Coronary artery (tissue), 2 donors: ENCODE measurements at regions not wholly inside any gene's neighbourhood (a gene's known extent, or its start where the extent isn't known, plus 50 kb on each side); places are given as distances from the start of the nearest gene placed in this dataset.

Experiments
- DNase-seq: peaks from one replicate; pipeline ENCODE4 v3.0.0-alpha.2; 2017; ENCODE audit warnings: low spot score
- H3K27ac ChIP-seq, 2 donors: fragments of 200-600 bp; sonication (generic); one replicate each; pipeline ENCODE4 v1.5.1; 2016 to 2019
- H3K4me3 ChIP-seq: fragments of 200-600 bp; sonication (generic); 2 replicates; pipeline ENCODE4 v1.5.1; 2016; ENCODE audit warnings: mild to moderate bottlenecking, moderate library complexity
- TF ChIP-seq, protein P1 (sequence below): fragments of 200-600 bp; sonication (generic); IDR thresholded peaks from one replicate; pipeline ENCODE4 v1.5.1; 2019; ENCODE audit warnings: antibody characterized with exemption

DNA sequence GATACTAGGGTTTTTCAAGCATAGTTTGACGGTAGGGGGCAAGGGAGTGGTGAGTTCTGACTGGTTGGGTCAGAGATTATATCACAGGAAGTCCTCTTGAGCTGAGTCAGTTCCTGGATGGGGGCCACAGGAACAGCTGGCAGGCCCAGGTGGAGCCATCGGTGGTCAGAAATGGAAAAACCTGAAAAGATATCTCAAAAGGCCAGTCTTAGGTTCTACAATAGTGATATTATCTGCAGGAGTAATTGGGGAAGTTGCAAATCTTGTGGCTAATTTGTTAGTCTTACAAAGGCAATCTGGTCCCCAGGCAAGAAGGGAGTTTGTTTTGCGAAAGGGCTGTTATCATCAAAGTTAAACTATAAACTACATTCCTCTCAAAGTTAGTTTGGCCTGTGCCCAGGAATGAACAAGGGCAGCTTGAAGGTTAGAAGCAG lies 159.3 kb downstream of the PTCHD1 start:
- TF ChIP-seq, protein P1, sequence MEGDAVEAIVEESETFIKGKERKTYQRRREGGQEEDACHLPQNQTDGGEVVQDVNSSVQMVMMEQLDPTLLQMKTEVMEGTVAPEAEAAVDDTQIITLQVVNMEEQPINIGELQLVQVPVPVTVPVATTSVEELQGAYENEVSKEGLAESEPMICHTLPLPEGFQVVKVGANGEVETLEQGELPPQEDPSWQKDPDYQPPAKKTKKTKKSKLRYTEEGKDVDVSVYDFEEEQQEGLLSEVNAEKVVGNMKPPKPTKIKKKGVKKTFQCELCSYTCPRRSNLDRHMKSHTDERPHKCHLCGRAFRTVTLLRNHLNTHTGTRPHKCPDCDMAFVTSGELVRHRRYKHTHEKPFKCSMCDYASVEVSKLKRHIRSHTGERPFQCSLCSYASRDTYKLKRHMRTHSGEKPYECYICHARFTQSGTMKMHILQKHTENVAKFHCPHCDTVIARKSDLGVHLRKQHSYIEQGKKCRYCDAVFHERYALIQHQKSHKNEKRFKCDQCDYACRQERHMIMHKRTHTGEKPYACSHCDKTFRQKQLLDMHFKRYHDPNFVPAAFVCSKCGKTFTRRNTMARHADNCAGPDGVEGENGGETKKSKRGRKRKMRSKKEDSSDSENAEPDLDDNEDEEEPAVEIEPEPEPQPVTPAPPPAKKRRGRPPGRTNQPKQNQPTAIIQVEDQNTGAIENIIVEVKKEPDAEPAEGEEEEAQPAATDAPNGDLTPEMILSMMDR: no peak
- no peak for DNase-seq
- Histone ChIP-seq H3K27ac (no peak overlapping the region), H3K4me3 (no peak overlapping the region)

DNA sequence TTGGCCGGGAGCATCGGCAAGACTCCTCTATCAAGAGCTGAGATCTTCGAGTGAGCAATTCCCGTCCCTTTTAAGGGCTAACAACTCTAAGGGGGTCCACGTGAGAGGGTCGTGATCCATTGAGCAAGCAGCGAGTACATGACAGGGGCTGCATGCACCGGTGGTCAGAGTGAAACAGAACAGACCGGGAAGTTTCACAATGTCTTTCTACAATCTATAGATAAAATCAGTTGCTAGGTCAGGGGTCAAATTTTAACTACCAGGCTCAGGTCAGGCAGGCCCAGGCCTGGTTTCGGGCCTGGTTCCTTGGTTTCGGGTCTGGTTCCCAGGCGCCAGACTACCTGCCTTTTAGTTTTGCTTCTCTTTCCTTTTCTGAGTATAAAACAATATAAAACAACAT lies 160.1 kb downstream of the PTCHD1 start:
- DNase-seq: no peak
- no peak overlapping the region for H3K27ac ChIP-seq
- TF ChIP-seq, protein P1: no peak
- H3K4me3 ChIP-seq: no peak overlapping the region

DNA sequence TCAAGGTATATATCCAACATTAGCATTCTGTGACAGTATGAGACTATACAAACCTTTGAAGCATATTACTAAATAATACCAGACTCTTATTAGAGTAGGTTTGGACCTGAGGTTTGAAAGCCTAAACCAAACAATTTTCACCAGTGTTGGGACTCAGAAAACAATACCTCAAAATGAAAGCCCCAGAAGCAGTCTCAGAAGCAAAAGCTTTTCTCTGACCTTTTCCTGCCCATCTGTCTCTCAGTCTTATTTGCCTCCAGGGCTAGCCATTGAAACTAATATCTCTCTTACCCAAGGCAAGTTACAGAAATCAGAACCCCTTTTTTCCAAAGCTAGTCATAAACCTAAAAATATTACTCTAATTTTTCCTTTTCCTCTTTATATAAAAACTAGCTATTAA lies 163.3 kb downstream of the PTCHD1 start:
- Histone ChIP-seq H3K4me3 (no peak overlapping the region), H3K27ac (no peak overlapping the region)
- DNase-seq: no peak
- TF ChIP-seq, protein P1: no peak

DNA sequence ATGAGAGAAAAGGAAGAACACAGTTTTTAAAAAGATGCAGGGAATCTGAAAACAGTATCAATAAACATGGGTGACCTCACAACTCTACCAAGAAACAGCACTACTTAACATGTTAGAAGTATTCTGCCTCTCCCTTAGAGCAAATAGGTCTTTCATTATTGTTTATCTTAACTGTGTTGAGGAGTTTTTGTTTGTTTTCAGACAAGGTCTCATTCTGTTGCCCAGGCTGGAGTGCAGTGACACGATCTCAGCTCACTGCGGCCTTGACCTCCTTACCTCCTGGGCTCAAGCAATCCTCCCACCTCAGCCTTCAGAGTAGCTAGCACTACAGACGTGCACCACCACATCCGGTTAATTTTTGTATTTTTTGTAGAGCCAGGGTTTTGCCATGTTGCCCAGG lies 165.3 kb upstream of the PRDX4 start:
- no peak for DNase-seq
- TF ChIP-seq, protein P1: no peak
- Histone ChIP-seq H3K27ac (no peak overlapping the region), H3K4me3 (no peak overlapping the region)

DNA sequence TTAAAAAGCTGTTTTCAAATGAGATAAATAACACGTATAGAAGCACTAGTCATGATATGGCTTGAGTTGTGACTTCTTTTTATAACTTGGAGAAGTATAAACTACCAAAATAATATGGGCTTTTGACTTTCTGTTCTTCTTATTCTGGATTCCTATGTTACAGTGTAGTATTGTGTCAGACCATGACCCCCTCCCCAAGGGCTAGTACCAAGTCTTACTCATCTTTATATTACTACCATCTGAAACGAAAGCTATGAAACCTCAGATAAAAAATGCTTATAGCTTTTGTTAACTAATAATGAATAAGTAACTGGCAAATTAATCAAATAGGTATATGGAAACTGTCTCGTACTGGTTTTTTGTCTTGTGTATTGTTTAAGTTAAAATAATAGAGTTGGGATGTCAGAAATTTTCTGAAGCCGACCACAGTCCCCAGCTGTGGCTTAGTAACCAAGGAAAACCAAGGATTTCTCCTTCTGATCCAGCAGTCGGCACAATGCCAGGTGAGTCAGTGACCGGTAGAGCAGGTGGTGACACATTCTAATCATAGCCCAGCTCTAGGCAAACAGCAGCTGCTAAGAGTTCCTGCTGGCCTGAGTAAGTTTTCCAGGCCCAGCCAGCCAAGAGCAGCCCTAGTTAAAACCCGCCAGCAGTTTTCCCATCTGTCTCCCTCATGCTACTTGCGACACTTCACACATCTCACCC lies 163.3 kb upstream of the PRDX4 start:
- TF ChIP-seq, protein P1: no peak
- peak; percentile 86 for DNase-seq
- H3K4me3 ChIP-seq: no peak overlapping the region
- H3K27ac ChIP-seq: peak overlapping the region; percentile 19 to 85

DNA sequence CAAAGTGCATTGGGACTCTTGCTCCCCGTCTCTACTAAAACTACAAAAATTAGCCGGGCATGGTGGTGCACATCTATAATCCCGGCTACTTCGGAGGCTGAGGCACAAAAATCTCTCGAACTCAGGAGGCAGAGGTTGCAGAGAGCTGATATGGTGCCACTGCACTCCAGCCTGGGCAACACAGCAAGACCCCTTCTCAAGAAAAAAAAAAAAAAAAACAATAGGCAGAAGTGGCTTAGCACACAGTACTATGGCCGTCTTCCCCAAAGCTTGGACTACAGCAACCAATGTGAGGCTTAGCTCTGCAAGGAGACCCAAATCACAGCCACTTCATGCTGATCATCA lies 162.8 kb upstream of the PRDX4 start:
- TF ChIP-seq, protein P1: no peak
- H3K27ac ChIP-seq: peak overlapping the region; percentile 19 to 85
- no peak for DNase-seq
- H3K4me3 ChIP-seq: no peak overlapping the region

DNA sequence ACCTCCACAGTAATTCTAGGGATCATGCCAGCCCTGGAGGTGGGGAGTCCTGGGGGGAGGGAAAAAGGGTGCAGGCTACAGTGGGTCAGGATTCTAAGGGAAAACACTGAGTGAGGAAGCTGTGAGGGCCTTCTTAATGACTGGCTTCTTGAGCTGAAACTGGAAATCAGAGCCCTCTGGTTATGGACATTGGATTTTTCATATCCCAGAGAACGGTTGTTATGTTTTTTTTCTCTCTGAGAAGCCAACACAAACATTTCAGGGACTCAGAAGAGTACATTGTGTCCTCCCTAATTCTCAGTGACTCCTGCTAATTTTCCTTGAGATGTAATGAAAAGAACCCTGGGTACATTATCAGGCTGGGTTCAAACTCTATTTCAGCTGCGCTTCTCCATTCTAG lies 162.4 kb upstream of the PRDX4 start:
- no peak for DNase-seq
- Histone ChIP-seq H3K4me3 (no peak overlapping the region), H3K27ac (peak overlapping the region; percentile 42 to 85)
- TF ChIP-seq, protein P1: no peak
